Spleen (tissue), 7 donors: ENCODE measurements at regions not wholly inside any gene's neighbourhood (a gene's known extent, or its start where the extent isn't known, plus 50 kb on each side); places are given as distances from the start of the nearest gene placed in this dataset.

Experiments
- CTCF ChIP-seq, 11 experiments: fragments of 200-600 bp in 7 of 11; fragments of 450-650 bp in 4 of 11; sonication (generic) in 4 of 11; IDR thresholded peaks in 8 of 11; conservative IDR thresholded peaks in 3 of 11; 1 replicate in 7 of 11; 2 replicates in 4 of 11; pipeline versions ENCODE4 v1.4.0 to v1.8.0; 2016 to 2021; ENCODE audit warnings: antibody characterized with exemption in 11 of 11, inconsistent platforms in 4 of 11, mild to moderate bottlenecking in 1 of 11
- POLR2A ChIP-seq, 3 donors: fragments of 450-650 bp; IDR thresholded peaks; one replicate each; pipeline ENCODE4 v1.5.1; 2017; ENCODE audit warnings: antibody characterized with exemption in 3 of 3, mild to moderate bottlenecking in 1 of 3
- POLR2AphosphoS5 ChIP-seq, 3 donors: sonication (generic); formaldehyde crosslinking; IDR thresholded peaks; one replicate each; pipeline ENCODE4 v1.5.1; 2017; ENCODE audit warnings: antibody characterized with exemption in 3 of 3
- donor health status: DM: no; HTN: no; CAD: no; lungs with moderate emphysema.
- donor health status: DM: no; HTN: no; CAD: no.
- donor health status: DM: no; HTN: no; CAD: no.

GRCh38 chr4:34664051-34664450, 1580.3 kb downstream of the ARAP2 start:
- TF ChIP-seq CTCF (IDR thresholded peaks at IDR 0.05 in 8 of 11, conservative IDR thresholded peaks at IDR 0.05 in 3 of 11) = no peak
- TF ChIP-seq POLR2A (IDR thresholded peaks at IDR 0.05) = no peak
- no peak for TF ChIP-seq POLR2AphosphoS5 (IDR thresholded peaks at IDR 0.05)
